GM12891 (cell line): ENCODE measurements at regions not wholly inside any gene's neighbourhood (a gene's known extent, or its start where the extent isn't known, plus 50 kb on each side); places are given as distances from the start of the nearest gene placed in this dataset.
"Not testable (repeated sequence)": the region's sequence is repeated elsewhere in the genome, so short reads cannot be mapped to it uniquely, and the experiment has no call there.

Experiments
- POLR2A ChIP-seq: IDR thresholded peaks from 2 replicates; pipeline ENCODE4 v1.6.1; 2011; ENCODE audit warnings: low read depth, low read length, control low read depth
- POLR2AphosphoS5 ChIP-seq: IDR thresholded peaks from 2 replicates; pipeline ENCODE4 v1.6.1; 2011; ENCODE audit warnings: low read depth, low read length, control low read depth
- SPI1 ChIP-seq: IDR thresholded peaks from 2 replicates; pipeline ENCODE4 v1.6.1; 2011; ENCODE audit warnings: low read depth, low read length, control low read depth

GRCh38 chr4:159934602-159935001 is 831.7 kb downstream of the RAPGEF2 start:
- not testable (repeated sequence) for TF ChIP-seq POLR2A, SPI1, POLR2AphosphoS5
